Right ventricle myocardium superior (tissue), 1 donor: ENCODE measurements at regions not wholly inside any gene's neighbourhood (a gene's known extent, or its start where the extent isn't known, plus 50 kb on each side); places are given as distances from the start of the nearest gene placed in this dataset.

ENCODE experiments used
- ATAC-seq: fragments of 200-7000 bp; cut with Tn5 transposase; one replicate; pipeline ENCODE4 v1.9.1; 2020; ENCODE audit warnings: mild to moderate bottlenecking; ENCODE audit not compliant: poor library complexity
- DNase-seq: peaks from one replicate; pipeline ENCODE4 v3.0.0-alpha.2; 2020
- intact Hi-C: fragments of 100-400 bp; cut with DNase I; formaldehyde crosslinking; loops from one replicate; pipeline ENCODE4 v1.11.2; 2022
- donor health status: DM: no; HTN: yes; CAD: no; lungs with severe emphysema.

GRCh38 chr5:103362211-103362610, 103.6 kb downstream of the MACIR start:
- no peak for ATAC-seq

GRCh38 chr5:103360475-103360874, 101.9 kb downstream of the MACIR start:
- no peak for ATAC-seq
- no peak for DNase-seq
- intact Hi-C loops = no loop called here

More at GRCh38 chr5:103362211-103362610, 103.6 kb downstream of the MACIR start:
- intact Hi-C loops = no loop called here
- DNase-seq = no peak

- intact Hi-C loops = no loop called here
- DNase-seq (no peak), ATAC-seq (no peak)
Measured at GRCh38 chr5:103358305-103358995, 99.9 kb downstream of the MACIR start.

GRCh38 chr5:103357636-103358035, 99.1 kb downstream of the MACIR start:
- DNase-seq (no peak), ATAC-seq (no peak)
- intact Hi-C loops = no loop called here

- DNase-seq (no peak), ATAC-seq (no peak)
- intact Hi-C loops = no loop called here
Measured at GRCh38 chr5:103356350-103357091, 98.0 kb downstream of the MACIR start.

- no peak for ATAC-seq
- intact Hi-C loops = no loop called here
- no peak for DNase-seq
Measured at GRCh38 chr5:103355579-103355978, 97.0 kb downstream of the MACIR start.

GRCh38 chr5:103354446-103354845, 95.9 kb downstream of the MACIR start:
- intact Hi-C loops = no loop called here
- DNase-seq (no peak), ATAC-seq (no peak)

GRCh38 chr5:103353581-103353980, 95.0 kb downstream of the MACIR start:
- no peak for DNase-seq
- intact Hi-C loops = no loop called here
- no peak for ATAC-seq

- no peak for ATAC-seq
- DNase-seq = no peak
- intact Hi-C loops = no loop called here
Measured at GRCh38 chr5:103347716-103348423, 89.3 kb downstream of the MACIR start.

GRCh38 chr5:103346162-103346748, 87.7 kb downstream of the MACIR start:
- ATAC-seq = no peak
- DNase-seq = no peak
- intact Hi-C loops = no loop called here

- intact Hi-C loops = no loop called here
- no peak for ATAC-seq
- no peak for DNase-seq
Measured at GRCh38 chr5:103345461-103345860, 86.9 kb downstream of the MACIR start.

- intact Hi-C loops = no loop called here
- ATAC-seq = no peak
- DNase-seq = no peak
Measured at GRCh38 chr5:103340717-103341388, 82.3 kb downstream of the MACIR start.

- intact Hi-C loops = no loop called here
- no peak for DNase-seq
- ATAC-seq = no peak
Measured at GRCh38 chr5:103340132-103340531, 81.6 kb downstream of the MACIR start.

- ATAC-seq = no peak
- DNase-seq = no peak
- intact Hi-C loops = no loop called here
Measured at GRCh38 chr5:103336941-103337340, 78.4 kb downstream of the MACIR start.

GRCh38 chr5:103333376-103333775, 74.8 kb downstream of the MACIR start:
- intact Hi-C loops = no loop called here
- ATAC-seq = no peak
- DNase-seq = no peak

GRCh38 chr5:103330875-103331274, 72.3 kb downstream of the MACIR start:
- ATAC-seq = no peak
- DNase-seq = no peak
- intact Hi-C loops = no loop called here
